Adrenal gland (tissue), 5 donors: ENCODE measurements at regions not wholly inside any gene's neighbourhood (a gene's known extent, or its start where the extent isn't known, plus 50 kb on each side); places are given as distances from the start of the nearest gene placed in this dataset.
"Not testable (repeated sequence)": the region's sequence is repeated elsewhere in the genome, so short reads cannot be mapped to it uniquely, and the experiment has no call there.

ENCODE experiments used
- CTCF ChIP-seq, 6 experiments: fragments of 450-650 bp in 4 of 6; fragments of 200-600 bp in 2 of 6; sonication (generic) in 1 of 6; IDR thresholded peaks; 1 replicate in 5 of 6; 2 replicates in 1 of 6; pipeline versions ENCODE4 v1.5.1 to v1.8.0; 2016 to 2021; ENCODE audit warnings: antibody characterized with exemption in 6 of 6, mild to moderate bottlenecking in 2 of 6, moderate library complexity in 1 of 6
- POLR2A ChIP-seq, 2 donors: fragments of 450-650 bp; IDR thresholded peaks; one replicate each; pipeline ENCODE4 v1.6.1; 2017; ENCODE audit warnings: antibody characterized with exemption in 2 of 2, mild to moderate bottlenecking in 2 of 2, moderate library complexity in 1 of 2
- donor health status: DM: no; HTN: no; CAD: no.

DNA sequence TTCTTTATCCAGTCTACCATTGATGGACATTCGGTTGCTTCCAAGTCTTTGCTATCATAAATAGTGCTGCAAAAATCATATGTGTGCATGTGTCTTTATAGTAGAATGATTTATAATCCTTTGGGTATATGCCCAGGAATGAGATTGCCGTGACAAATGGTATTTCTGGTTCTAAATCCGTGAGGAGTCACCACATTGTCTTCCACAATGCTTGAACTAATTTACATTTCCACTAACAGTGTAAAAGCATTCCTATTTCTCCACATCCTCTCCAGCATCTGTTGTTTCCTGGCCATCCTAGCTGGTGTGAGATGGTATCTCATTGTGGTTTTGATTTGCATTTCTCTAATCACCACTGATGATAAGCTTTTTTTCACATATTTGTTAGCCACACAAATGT is 406.1 kb upstream of the NDST4 start:
- not testable (repeated sequence) for TF ChIP-seq CTCF, POLR2A (IDR thresholded peaks at IDR 0.05)
